GM12891 (cell line): ENCODE measurements at regions not wholly inside any gene's neighbourhood (a gene's known extent, or its start where the extent isn't known, plus 50 kb on each side); places are given as distances from the start of the nearest gene placed in this dataset.

Experiments
- PAX5 ChIP-seq: IDR thresholded peaks from 2 replicates; pipeline ENCODE4 v1.6.1; 2011; ENCODE audit warnings: low read length, moderate library complexity, mild to moderate bottlenecking; ENCODE audit not compliant: insufficient read depth, severe bottlenecking
- POLR2A ChIP-seq: IDR thresholded peaks from 2 replicates; pipeline ENCODE4 v1.6.1; 2011; ENCODE audit warnings: low read depth, low read length, control low read depth
- POLR2AphosphoS5 ChIP-seq: IDR thresholded peaks from 2 replicates; pipeline ENCODE4 v1.6.1; 2011; ENCODE audit warnings: low read depth, low read length, control low read depth
- POU2F2 ChIP-seq: IDR thresholded peaks from 2 replicates; pipeline ENCODE4 v1.6.1; 2011; ENCODE audit warnings: low read depth, mild to moderate bottlenecking, control low read depth, low read length, moderate library complexity
- SPI1 ChIP-seq: IDR thresholded peaks from 2 replicates; pipeline ENCODE4 v1.6.1; 2011; ENCODE audit warnings: low read depth, low read length, control low read depth
- TAF1 ChIP-seq: IDR thresholded peaks from 2 replicates; pipeline ENCODE4 v1.6.1; 2011; ENCODE audit warnings: low read depth, low read length, control low read depth

DNA sequence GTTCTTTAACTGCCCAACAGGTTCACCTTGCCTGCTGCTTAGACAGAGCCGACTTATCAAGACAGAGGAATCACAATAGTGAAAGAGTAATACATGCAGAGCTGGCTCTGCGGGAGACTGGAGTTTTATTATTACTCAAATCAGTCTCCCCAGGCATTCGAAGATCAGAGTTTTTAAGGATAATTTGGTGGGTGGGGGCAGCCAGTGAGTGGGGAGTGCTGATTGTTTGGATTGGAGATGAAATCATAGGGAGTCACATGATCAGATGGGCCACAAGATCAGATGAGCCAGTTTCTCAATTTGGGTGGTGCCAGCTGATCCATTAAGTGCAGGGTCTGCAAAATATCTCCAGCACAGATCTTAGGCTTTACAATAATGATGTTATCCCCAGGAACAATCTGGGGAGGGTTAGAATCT is 131.3 kb downstream of the AKR1D1 start:
- TF ChIP-seq POLR2A (no peak), PAX5 (no peak), TAF1 (no peak), SPI1 (no peak), POLR2AphosphoS5 (no peak), POU2F2 (no peak)
